ENCODE measurements at regions not wholly inside any gene's neighbourhood (a gene's known extent, or its start where the extent isn't known, plus 50 kb on each side); places are given as distances from the start of the nearest gene placed in this dataset.

DNA sequence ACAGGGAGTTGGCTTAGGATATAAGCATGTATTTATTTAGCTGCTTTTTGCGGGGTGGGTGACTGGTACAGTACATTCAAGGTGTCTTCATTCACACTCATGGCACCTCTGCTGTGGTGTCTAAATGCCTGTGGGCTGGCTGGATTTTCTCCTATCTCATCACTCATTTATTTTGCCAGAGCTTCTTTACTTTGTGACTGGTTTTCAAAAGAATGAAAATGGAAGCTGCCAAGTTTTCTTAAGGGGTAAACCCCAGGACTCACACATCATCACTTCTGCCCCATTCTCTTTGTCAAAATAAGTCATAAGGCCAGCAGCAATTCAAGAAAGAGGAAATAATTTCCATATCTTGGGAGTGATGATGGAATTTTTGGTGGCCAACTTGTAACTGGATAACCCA lies 493.4 kb upstream of the ALCAM start:
- Mint-ChIP-seq H3K27me3 (no peaks in the 10 kb centered on the region), H3K9me3 (peaks cover 4% of the 10 kb centered on the region), H3K4me1 (ENCODE audit: unreplicated experiment) (no peaks in the 10 kb centered on the region), H3K4me3 (no peak overlapping the region), H3K36me3 (no peaks in the 10 kb centered on the region), H3K27ac (no peak overlapping the region)
- TF ChIP-seq, protein P1, sequence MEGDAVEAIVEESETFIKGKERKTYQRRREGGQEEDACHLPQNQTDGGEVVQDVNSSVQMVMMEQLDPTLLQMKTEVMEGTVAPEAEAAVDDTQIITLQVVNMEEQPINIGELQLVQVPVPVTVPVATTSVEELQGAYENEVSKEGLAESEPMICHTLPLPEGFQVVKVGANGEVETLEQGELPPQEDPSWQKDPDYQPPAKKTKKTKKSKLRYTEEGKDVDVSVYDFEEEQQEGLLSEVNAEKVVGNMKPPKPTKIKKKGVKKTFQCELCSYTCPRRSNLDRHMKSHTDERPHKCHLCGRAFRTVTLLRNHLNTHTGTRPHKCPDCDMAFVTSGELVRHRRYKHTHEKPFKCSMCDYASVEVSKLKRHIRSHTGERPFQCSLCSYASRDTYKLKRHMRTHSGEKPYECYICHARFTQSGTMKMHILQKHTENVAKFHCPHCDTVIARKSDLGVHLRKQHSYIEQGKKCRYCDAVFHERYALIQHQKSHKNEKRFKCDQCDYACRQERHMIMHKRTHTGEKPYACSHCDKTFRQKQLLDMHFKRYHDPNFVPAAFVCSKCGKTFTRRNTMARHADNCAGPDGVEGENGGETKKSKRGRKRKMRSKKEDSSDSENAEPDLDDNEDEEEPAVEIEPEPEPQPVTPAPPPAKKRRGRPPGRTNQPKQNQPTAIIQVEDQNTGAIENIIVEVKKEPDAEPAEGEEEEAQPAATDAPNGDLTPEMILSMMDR (conservative IDR thresholded peaks at IDR 0.05), result no peak
- DNase-seq (ENCODE audit: extremely low spot score, unreplicated experiment), result no peak

DNA sequence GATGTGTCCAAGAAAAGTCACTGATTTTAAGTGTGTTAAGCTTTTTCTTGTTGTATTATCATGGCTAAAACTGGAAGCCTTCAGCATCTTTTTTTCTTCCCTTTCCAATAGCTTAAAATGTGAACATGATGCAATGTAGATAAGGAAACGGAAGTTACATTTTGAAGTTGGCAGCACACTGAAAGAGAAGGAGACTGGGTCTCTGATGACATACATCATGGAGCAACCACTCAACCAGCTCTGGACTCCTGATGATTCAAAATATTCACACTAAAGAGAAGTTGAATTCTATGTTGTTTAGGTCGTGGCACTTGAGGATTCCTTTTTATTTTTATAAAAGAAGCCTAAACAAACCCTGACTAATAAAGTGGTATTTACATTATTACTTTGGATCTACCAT lies 488.3 kb upstream of the ALCAM start:
- Mint-ChIP-seq H3K9me3 (peaks cover 4% of the 10 kb centered on the region), H3K4me1 (ENCODE audit: unreplicated experiment) (no peaks in the 10 kb centered on the region), H3K4me3 (no peak overlapping the region), H3K27ac (no peak overlapping the region), H3K36me3 (no peaks in the 10 kb centered on the region), H3K27me3 (no peaks in the 10 kb centered on the region)
- DNase-seq (ENCODE audit: extremely low spot score, unreplicated experiment), result no peak
- TF ChIP-seq, protein P1 (conservative IDR thresholded peaks at IDR 0.05), result no peak

DNA sequence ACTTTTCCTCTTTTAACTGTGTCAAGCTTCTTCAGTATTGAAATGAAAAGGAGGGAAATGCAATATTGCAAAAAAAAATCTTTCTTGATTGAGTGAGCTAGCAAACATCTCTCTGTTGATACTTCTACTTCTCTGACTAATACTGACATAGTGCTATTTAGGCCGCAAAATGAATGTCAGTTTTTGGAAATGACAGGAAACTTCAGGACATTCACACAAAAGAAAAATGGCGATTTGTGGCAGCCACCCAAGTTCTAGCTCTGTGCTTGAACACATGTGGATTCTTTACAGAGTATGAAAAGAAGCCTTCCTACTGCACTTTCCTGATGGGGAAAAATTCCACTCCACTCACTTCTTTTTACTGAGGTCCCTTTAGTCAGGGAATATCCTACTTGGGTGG lies 486.8 kb upstream of the ALCAM start:
- no peak overlapping the region for H3K4me3 Mint-ChIP-seq
- no peak for DNase-seq (ENCODE audit: extremely low spot score, unreplicated experiment)
- no peaks in the 10 kb centered on the region for H3K4me1 Mint-ChIP-seq (ENCODE audit: unreplicated experiment)
- H3K36me3 Mint-ChIP-seq, result no peaks in the 10 kb centered on the region
- H3K9me3 Mint-ChIP-seq, result peaks cover 4% of the 10 kb centered on the region
- no peaks in the 10 kb centered on the region for H3K27me3 Mint-ChIP-seq
- H3K27ac Mint-ChIP-seq, result no peak overlapping the region
- TF ChIP-seq, protein P1 (conservative IDR thresholded peaks at IDR 0.05), result no peak

DNA sequence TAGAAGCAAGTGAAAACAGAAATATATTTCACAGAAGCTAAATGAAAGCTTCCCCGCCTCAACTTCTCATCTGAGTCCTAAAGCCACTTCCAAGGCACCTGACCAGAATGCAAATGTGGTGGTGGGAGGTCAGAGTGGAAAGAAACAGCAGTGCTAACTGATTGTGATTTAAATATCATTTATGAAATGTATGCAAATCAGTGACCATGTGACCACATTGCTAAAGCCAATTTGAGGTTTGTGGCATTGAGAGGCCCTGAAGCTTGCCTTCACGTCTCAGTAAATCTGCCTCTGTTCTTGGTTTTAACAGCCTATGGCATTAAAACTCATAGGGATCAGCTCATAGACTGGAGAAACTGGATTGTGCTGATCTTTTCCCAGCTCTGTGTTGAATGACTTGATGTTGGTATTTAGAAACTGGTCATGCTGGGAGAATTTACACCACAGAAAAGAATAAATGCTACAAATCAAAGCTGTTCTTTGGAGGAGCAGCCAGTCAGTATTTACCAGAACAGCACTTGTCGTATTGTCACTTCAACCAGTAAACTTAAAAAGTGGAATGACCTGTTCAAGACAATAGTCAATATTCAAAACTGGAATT lies 481.4 kb upstream of the ALCAM start:
- Mint-ChIP-seq H3K27ac (no peak overlapping the region), H3K36me3 (no peaks in the 10 kb centered on the region), H3K4me1 (ENCODE audit: unreplicated experiment) (no peaks in the 10 kb centered on the region), H3K4me3 (no peak overlapping the region), H3K9me3 (peaks cover 5% of the 10 kb centered on the region), H3K27me3 (no peaks in the 10 kb centered on the region)
- TF ChIP-seq, protein P1 (conservative IDR thresholded peaks at IDR 0.05), result no peak
- no peak for DNase-seq (ENCODE audit: extremely low spot score, unreplicated experiment)

DNA sequence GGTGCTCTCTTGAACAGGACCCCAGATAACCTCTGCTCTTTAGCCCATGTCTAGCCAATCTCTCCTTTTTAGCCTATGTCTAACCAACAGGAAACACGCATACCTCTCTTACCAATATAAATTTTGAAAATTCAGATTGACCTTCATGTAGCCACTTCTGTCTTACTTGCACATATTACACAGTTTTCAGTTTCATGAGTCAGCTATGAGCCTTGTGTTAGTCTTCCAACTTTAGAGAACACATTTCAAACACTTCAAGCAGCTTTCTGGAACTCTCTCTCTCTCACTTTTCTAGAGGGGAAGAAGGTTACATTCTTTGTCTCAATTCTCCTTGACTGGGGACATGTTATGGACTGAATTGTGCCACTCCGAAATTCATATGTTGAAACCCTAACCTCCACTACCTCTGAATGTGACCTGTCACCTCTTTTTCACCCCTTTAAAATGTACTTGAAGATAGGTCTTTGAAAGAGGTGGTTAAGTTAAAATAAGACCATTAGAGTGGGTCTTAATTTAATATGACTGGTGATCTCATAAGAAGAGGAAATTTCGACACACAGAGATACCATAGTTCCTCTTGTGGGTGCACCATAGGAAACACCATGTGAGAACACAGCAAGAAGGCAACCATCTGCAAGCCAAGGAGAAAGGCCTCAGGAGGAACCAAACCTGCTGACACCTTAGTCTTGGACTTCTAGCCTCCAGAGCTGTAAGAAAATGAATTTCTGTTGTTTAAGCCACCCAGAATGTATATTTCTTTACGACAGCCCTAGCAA lies 480.3 kb upstream of the ALCAM start:
- TF ChIP-seq, protein P1 (conservative IDR thresholded peaks at IDR 0.05), result no peak
- peaks cover 8% of the 10 kb centered on the region for H3K9me3 Mint-ChIP-seq
- no peak overlapping the region for H3K4me3 Mint-ChIP-seq
- H3K27me3 Mint-ChIP-seq, result no peaks in the 10 kb centered on the region
- no peak for DNase-seq (ENCODE audit: extremely low spot score, unreplicated experiment)
- no peaks in the 10 kb centered on the region for H3K36me3 Mint-ChIP-seq
- H3K4me1 Mint-ChIP-seq (ENCODE audit: unreplicated experiment), result no peaks in the 10 kb centered on the region
- H3K27ac Mint-ChIP-seq, result no peak overlapping the region

Measured in type B pancreatic cell (in vitro differentiated cells).